DND-41 (cell line): ENCODE measurements at regions not wholly inside any gene's neighbourhood (a gene's known extent, or its start where the extent isn't known, plus 50 kb on each side); places are given as distances from the start of the nearest gene placed in this dataset.
A peak's percentile ranks its signal among the peaks of the same experiment; 100 is the strongest.

Experiments used
- ATAC-seq: fragments of 200-7000 bp; cut with Tn5 transposase; 3 replicates; pipeline ENCODE4 v1.9.1; 2021; ENCODE audit warnings: low read depth; ENCODE audit not compliant: insufficient read depth
- DNase-seq: peaks from one replicate; pipeline ENCODE4 v3.0.0-alpha.2; 2020
- H2AFZ ChIP-seq: 2 replicates; pipeline ENCODE4 v1.6.0; 2012; ENCODE audit warnings: low read depth, low read length
- H3K27ac ChIP-seq: 2 replicates; pipeline ENCODE4 v1.5.1; 2012; ENCODE audit warnings: low read length, inconsistent platforms
- H3K27me3 ChIP-seq: fragments of 200-600 bp; sonication (generic); 2 replicates; pipeline ENCODE4 v1.6.0; 2012; ENCODE audit warnings: low read length, mild to moderate bottlenecking, inconsistent platforms; ENCODE audit not compliant: insufficient read depth, poor library complexity
- H3K36me3 ChIP-seq: 2 replicates; pipeline ENCODE4 v1.5.1; 2012; ENCODE audit warnings: low read length, inconsistent platforms; ENCODE audit not compliant: insufficient read depth
- H3K4me1 ChIP-seq: 2 replicates; pipeline ENCODE4 v1.5.1; 2012; ENCODE audit warnings: mild to moderate bottlenecking, low read length; ENCODE audit not compliant: insufficient read depth
- H3K4me2 ChIP-seq: 2 replicates; pipeline ENCODE4 v1.6.0; 2012; ENCODE audit warnings: mild to moderate bottlenecking, moderate library complexity, low read length, inconsistent platforms; ENCODE audit not compliant: insufficient read depth
- H3K4me3 ChIP-seq, 2 experiments: fragments of 200-600 bp in 1 of 2; shearing (Covaris generic) in 1 of 2; 2 replicates each; pipeline ENCODE4 v1.5.1; 2012 to 2016; ENCODE audit warnings: inconsistent platforms in 2 of 2, low read length in 2 of 2, mild to moderate bottlenecking in 2 of 2, low read depth in 1 of 2, moderate library complexity in 1 of 2
- H3K79me2 ChIP-seq: 2 replicates; pipeline ENCODE4 v1.6.0; 2012; ENCODE audit warnings: low read length, inconsistent platforms; ENCODE audit not compliant: insufficient read depth
- H3K9ac ChIP-seq: 2 replicates; pipeline ENCODE4 v1.6.0; 2012; ENCODE audit warnings: low read depth, mild to moderate bottlenecking, inconsistent platforms, low read length, moderate library complexity
- H3K9me3 ChIP-seq: 2 replicates; pipeline ENCODE4 v1.5.1; 2012; ENCODE audit warnings: low read length, moderate library complexity, mild to moderate bottlenecking, inconsistent platforms; ENCODE audit not compliant: insufficient read depth, severe bottlenecking
- H4K20me1 ChIP-seq: 2 replicates; pipeline ENCODE4 v1.6.0; 2012; ENCODE audit warnings: low read length; ENCODE audit not compliant: insufficient read depth
- CTCF ChIP-seq: IDR thresholded peaks from 2 replicates; pipeline ENCODE4 v1.5.1; 2012; ENCODE audit warnings: borderline replicate concordance, low read length, moderate library complexity, mild to moderate bottlenecking; ENCODE audit not compliant: poor library complexity, severe bottlenecking; ENCODE audit errors: extremely low read depth
- EZH2 ChIP-seq: IDR thresholded peaks from 3 replicates; pipeline ENCODE4 v1.6.1; 2012; ENCODE audit warnings: borderline replicate concordance, low read depth, mild to moderate bottlenecking, moderate library complexity, low read length, inconsistent platforms; ENCODE audit not compliant: severe bottlenecking

- H3K79me2 ChIP-seq, result no peaks in the 10 kb centered on the region
- H3K9me3 ChIP-seq, result no peaks in the 10 kb centered on the region
- no peak overlapping the region for H3K9ac ChIP-seq
- no peak for DNase-seq
- H4K20me1 ChIP-seq, result no peaks in the 10 kb centered on the region
- 0 out of 2 replicates have a peak overlapping the region, but pooled peaks have one; percentile 10 for H3K27ac ChIP-seq
- peak; percentile 43; the same call in 1 of the 3 replicates for ATAC-seq
- H3K36me3 ChIP-seq, result no peaks in the 10 kb centered on the region
- no peak overlapping the region for H3K4me3 ChIP-seq
- H3K4me2 ChIP-seq, result no peak overlapping the region
- TF ChIP-seq EZH2 (no peak), CTCF (no peak)
- no peaks in the 10 kb centered on the region for H3K27me3 ChIP-seq
- peak overlapping the region; percentile 6; the same call in 1 of the 2 replicates for H2AFZ ChIP-seq
- peaks cover 41% of the 10 kb centered on the region for H3K4me1 ChIP-seq
Observed at GRCh38 chr5:4405614-4406219, 734.4 kb upstream of the ADAMTS16 start.

- Histone ChIP-seq H3K36me3 (no peaks in the 10 kb centered on the region), H3K27ac (peak overlapping the region; percentile 97), H3K27me3 (no peaks in the 10 kb centered on the region), H2AFZ (no peak overlapping the region), H3K4me3 (no peak overlapping the region), H3K4me1 (peaks cover 84% of the 10 kb centered on the region), H3K9ac (no peak overlapping the region), H3K9me3 (no peaks in the 10 kb centered on the region), H4K20me1 (no peaks in the 10 kb centered on the region), H3K79me2 (peaks cover 6% of the 10 kb centered on the region), H3K4me2 (no peak overlapping the region)
- ATAC-seq (no peak), DNase-seq (no peak)
- no peak for TF ChIP-seq CTCF
- TF ChIP-seq EZH2, result no peak
Observed at GRCh38 chr5:4410151-4410550, 730.0 kb upstream of the ADAMTS16 start.

- Histone ChIP-seq H3K27me3 (no peaks in the 10 kb centered on the region), H2AFZ (no peak overlapping the region)
Observed at GRCh38 chr5:4411664-4412063, 728.5 kb upstream of the ADAMTS16 start.

More at GRCh38 chr5:4411664-4412063, 728.5 kb upstream of the ADAMTS16 start:
- DNase-seq (peak; percentile 28), ATAC-seq (no peak)
- H3K4me3 ChIP-seq, result no peak overlapping the region
- H3K4me2 ChIP-seq, result no peak overlapping the region
- H3K36me3 ChIP-seq, result no peaks in the 10 kb centered on the region
- no peaks in the 10 kb centered on the region for H3K9me3 ChIP-seq
- H4K20me1 ChIP-seq, result no peaks in the 10 kb centered on the region
- no peak for TF ChIP-seq EZH2
- peak; percentile 23 for TF ChIP-seq CTCF
- peak overlapping the region; percentile 97 for H3K27ac ChIP-seq
- H3K79me2 ChIP-seq, result peaks cover 18% of the 10 kb centered on the region
- peaks cover 89% of the 10 kb centered on the region for H3K4me1 ChIP-seq
- H3K9ac ChIP-seq, result peak overlapping the region; percentile 64; the same call in 1 of the 2 replicates
